ENCODE measurements at regions not wholly inside any gene's neighbourhood (a gene's known extent, or its start where the extent isn't known, plus 50 kb on each side); places are given as distances from the start of the nearest gene placed in this dataset.

- TF ChIP-seq CTCF (IDR thresholded peaks at IDR 0.05) (no peak), POLR2A (IDR thresholded peaks at IDR 0.05) (no peak)
These were observed 704.3 kb upstream of the ADAMTS5 start for GRCh38 chr21:27671207-27671606.

Data from uterus (tissue), 2 donors.